ENCODE measurements at regions not wholly inside any gene's neighbourhood (a gene's known extent, or its start where the extent isn't known, plus 50 kb on each side); places are given as distances from the start of the nearest gene placed in this dataset.

DNA sequence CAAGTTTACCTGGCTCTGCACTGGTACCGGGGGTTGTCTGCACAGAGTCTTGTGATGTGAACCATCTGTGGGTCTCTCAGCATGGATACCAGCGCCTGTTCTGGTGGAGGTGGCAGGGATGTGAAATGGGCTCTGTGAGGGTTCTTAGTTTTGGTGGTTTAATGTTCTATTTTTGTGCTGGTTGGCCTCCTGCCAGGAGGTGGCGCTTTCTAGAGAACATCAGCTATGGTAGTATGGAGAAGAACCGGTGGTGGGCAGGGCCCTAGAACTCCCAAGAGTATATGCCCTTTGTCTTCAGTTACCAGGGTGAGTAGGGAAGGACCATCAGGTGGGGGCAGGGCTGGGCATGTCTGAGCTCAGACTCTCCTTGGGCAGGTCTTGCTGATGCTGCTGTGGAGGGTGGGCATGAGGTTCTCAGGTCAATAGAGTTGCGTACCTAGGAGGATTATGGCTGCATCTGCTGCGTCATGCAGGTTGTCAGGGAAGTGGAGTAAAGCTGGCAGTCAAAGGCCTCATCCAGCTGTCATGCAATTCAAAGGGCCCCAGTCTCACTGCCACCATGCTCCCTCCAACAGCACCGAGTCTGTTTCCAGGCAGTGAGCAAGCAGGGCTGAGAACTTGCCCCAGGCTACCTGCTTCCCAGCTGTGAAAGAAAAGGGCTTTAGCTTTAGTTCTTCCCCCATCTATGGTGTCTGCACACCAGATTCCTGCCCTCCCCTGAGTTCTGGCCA, 278.0 kb downstream of the METTL4 start:
- TF ChIP-seq CTCF (IDR thresholded peaks at IDR 0.05) (peak; percentile 17; the same call in 1 of the 2 replicates), ZFX (IDR thresholded peaks at IDR 0.05; ENCODE audit: borderline replicate concordance) (no peak)

Data from 22Rv1 (cell line).